NCI-H526 treated with DMSO at 0.1 percent for 48 hours (cell line): ENCODE measurements at regions not wholly inside any gene's neighbourhood (a gene's known extent, or its start where the extent isn't known, plus 50 kb on each side); places are given as distances from the start of the nearest gene placed in this dataset.

Experiments
- DNase-seq: peaks from one replicate; lab custom pipeline; 2025; lab: John Stamatoyannopoulos, UW

DNA sequence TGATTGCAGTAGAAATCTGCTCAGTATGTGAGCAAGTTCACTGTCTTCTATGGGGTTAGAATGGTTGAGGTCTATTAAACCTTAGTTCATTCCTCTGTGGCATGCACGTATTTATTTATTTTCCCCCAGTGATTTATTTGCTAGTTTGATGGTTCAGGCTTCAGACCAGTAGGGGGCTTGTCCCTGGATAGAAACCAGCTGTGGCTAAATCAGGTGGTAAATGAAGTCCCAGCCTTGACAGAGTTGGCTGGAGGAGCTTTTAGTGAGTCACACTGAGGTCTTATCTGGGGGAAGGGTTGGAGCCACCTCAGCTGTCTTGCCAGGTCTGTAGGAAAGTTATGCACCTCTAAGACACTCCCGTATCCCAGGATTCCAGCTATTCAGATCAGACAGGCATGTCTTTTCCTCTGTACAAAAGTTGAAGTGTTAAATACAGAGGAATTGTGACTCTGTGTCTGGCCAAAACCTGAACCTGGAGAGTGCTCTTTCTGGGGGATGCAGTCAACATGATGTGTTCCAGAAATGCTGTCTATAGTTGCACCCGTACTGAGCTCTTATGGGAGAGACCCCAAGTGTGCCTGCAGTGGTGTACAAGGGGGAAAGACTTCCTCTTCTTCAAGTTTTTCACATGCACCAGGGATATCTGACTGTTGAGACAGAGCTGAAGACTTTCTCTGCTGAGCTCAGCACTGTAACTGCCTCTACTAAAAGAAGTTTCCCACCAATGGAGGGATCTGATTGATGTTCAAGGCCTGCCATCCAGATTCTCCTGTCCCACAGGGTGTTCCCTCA is 1322.1 kb downstream of the TMEM121 start:
- DNase-seq: peak; percentile 67

DNA sequence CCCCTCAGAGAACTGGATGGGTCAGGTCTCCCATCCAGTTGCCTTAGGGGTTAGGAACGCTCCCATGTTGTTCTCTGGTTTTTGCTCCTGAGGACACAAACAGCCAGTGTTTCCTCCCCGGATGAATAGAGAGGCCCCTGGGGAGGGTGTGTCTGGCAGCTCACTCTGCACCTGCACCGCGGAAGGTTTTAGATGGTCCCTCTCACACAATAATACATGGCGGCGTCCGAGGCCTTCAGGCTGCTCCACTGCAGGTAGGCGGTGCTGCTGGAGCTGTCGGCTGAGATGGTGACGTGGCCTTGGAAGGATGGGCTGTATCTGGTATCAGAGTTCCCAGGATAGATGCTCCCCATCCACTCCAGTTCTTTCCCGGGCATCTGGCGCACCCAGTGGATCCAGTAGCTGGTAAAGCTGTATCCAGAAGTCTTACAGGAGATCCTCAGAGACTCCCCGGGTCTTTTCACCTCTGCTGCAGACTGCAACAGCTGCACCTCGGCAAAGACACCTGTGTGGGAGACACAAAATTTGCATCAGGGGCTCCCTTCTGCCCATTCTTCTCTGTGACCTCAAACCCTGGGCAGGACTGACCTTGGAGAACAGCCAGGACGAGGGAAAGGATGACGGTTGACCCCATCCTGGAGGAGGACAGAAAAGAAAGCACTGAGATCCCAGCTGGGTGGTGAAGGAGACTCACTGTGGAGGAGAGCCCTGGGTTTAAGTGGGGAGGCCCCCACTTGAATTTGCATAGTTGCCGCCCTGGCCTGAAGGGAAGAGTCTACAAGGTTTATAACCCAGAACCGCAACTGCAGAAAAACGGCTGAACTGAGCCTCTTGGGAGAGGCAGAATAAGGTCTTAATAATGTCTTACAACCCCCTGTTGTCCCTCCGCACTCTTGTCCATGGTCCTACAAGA is 1324.8 kb downstream of the TMEM121 start:
- DNase-seq: peak; percentile 94

DNA sequence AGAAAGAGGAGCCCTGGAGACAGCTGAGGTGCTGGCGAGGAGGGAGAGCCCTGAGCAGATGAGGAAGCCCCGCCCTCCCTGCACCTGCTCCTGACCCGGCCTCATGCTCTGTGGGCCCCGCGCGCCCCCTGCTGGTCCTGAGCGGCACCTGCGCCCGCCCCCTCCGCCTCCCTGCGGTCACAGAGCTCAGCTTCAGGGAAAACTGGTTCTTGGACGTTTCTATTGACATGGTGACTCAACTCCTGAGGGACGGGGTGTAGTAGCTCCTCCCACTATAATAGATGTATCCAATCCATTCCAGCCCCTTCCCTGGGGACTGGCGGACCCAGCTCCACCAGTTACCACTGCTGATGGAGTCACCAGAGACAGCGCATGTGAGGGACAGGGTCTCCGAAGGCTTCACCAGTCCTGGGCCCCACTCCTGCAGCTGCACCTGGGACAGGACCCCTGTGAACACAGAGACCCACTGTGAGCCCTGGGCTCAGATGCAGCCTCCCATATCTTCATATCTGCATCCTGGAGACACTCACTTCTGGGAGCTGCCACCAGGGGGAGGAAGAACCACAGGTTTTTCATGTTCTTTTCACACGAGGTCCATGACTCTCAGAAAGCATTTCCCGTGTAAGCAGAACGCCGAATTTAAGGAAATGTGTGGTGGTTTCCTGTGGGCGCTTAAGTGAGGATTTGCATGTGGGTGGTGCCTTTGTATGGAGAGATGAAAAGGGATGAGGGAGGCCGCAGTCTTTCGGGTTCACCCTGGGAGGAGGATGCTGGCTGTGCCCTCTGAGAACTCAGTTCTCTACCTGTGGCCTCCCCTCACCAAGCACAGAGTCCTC is 1346.4 kb downstream of the TMEM121 start:
- DNase-seq: peak; percentile 96

DNA sequence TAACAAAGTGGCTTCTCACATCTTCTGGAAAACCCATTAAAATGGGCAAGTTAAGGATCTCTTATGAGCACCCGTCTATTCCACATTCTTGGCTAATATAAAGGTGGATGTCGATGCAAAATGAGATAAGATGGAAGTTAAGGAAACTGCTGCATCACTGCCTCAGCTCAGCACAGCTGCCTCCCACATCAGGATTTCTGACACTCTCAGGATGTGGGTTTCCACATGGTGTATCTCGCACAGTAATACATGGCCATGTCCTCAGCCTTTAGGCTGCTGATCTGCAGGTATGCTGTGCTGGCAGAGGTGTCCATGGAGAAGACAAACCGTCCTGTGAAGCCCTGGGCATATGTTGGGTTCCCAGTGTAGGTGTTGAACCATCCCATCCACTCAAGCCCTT is 1348.0 kb downstream of the TMEM121 start:
- no peak for DNase-seq

DNA sequence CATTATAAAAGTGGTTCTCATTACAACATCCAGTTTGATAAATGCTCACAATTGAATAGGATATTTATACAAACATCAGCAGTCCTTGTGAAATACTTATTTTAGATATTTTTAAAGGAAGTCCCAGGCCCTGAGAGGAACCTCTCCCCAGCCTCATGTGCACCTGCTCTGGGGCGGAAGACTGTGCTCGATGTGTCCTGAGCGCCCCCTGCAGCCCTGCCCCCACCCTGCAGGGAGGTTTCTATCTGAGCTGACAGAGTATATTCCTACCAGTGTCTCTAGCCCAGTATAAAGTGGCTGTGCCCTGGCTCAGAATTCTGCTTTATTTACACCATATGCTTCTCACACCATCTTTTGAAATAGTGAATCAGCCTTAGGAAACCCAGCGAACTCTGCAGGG is 1349.1 kb downstream of the TMEM121 start:
- DNase-seq: peak; percentile 39

DNA sequence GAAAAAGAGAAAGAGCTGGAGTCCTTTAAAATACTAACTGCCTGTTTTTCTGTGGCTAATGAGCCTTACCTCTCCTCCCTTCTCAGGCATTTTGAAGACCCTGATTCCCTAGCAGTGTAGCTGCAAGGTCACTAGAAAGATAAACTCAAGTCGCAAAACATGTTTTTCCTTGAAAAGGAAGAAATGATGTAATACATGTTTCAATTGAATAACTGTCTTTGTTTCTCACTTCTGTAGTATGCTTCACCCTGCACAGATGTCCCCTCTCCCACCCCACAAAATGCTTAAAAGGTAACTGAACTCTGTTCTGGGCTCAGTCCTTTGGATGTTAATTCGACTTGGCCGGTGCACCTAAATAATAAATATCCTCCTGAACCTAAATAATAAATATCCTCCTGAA is 1350.3 kb downstream of the TMEM121 start:
- no peak for DNase-seq

DNA sequence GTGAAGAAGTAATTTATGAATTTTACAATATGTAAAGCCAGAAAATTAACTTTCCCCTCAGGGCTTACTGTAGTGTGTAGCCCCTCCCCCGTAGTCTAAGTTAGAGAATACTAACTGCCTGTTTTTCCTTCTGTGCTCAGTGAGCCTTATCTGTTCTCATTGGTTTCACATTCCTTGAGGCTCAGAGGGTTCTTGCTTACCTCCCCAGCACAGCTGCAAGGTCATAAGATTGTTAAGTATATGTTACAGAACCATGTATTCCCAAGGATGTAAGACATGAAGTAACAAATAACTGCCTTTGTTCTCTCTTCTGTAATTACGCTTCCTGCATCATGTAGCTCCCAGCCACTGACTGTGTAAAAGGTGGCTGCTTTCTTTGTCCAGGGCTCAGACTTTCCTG is 1351.1 kb downstream of the TMEM121 start:
- peak; percentile 17 for DNase-seq

DNA sequence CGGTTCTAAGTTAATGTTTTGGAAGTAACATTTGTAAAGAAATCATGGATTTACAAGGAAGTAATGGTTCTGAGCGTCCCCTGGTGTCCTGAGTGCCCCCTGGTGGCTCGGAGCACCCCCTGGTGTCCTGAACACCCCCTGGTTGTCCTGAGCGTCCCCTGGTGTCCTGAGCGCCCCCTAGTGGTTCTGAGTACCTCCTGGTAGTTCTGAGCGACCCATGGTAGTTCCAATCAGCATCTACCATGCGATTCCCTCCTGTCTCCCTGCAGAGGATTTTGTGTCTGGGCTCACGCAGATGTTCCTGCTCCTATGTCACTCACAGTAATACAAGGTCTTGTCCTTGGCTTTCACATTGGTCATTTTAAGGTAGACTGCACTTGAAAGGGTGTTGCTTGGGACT is 1352.9 kb downstream of the TMEM121 start:
- DNase-seq: peak; percentile 22

DNA sequence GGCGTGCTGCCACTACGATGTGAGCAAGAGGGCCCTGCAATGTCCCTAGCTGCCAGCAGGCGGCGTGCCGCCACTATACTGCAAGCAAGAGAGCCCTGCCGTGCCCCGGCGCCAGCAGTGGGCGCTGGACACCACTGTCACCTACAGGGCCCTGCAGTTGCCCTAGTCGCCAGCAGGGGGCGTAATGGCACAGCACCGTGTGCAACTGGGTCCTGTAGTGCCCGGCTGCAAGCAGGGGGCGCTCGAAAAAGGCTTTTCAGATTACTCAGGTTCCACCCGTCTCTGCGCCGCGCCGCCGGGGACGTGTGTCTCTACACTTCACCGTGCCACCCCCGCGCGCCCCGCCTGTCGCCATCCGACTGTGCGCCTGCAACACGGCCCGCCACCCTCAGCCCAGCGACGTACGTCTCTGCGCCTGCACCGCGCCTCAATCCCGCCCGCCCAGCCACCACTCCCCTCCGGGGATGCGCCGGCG is 1356.9 kb downstream of the TMEM121 start:
- no peak for DNase-seq
